ENCODE measurements at regions not wholly inside any gene's neighbourhood (a gene's known extent, or its start where the extent isn't known, plus 50 kb on each side); places are given as distances from the start of the nearest gene placed in this dataset.
"Not testable (repeated sequence)": the region's sequence is repeated elsewhere in the genome, so short reads cannot be mapped to it uniquely, and the experiment has no call there.

GRCh38 chr13:89076622-89077021 is 1405.5 kb downstream of the SLITRK5 start:
- 92% methylated on average over 2 of the region's 2 CpGs for WGBS, 3 donors

GRCh38 chr13:89082623-89083022 is 1411.5 kb downstream of the SLITRK5 start:
- WGBS, 3 donors, result 85 to 94% (median 85%) methylated on average over 3 of the region's 3 CpGs
- Histone ChIP-seq H3K36me3 (no peaks in the 10 kb centered on the region), H3K4me3 (no peak overlapping the region), H3K27ac (no peak overlapping the region), H3K9me3 (no peaks in the 10 kb centered on the region), H3K27me3 (no peaks in the 10 kb centered on the region), H3K4me1 (ENCODE audit: insufficient read depth) (no peaks in the 10 kb centered on the region)
- intact Hi-C loops (cut with DNase I), result no loop called here
- TF ChIP-seq, protein P1, sequence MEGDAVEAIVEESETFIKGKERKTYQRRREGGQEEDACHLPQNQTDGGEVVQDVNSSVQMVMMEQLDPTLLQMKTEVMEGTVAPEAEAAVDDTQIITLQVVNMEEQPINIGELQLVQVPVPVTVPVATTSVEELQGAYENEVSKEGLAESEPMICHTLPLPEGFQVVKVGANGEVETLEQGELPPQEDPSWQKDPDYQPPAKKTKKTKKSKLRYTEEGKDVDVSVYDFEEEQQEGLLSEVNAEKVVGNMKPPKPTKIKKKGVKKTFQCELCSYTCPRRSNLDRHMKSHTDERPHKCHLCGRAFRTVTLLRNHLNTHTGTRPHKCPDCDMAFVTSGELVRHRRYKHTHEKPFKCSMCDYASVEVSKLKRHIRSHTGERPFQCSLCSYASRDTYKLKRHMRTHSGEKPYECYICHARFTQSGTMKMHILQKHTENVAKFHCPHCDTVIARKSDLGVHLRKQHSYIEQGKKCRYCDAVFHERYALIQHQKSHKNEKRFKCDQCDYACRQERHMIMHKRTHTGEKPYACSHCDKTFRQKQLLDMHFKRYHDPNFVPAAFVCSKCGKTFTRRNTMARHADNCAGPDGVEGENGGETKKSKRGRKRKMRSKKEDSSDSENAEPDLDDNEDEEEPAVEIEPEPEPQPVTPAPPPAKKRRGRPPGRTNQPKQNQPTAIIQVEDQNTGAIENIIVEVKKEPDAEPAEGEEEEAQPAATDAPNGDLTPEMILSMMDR (IDR thresholded peaks at IDR 0.05), result no peak
- TF ChIP-seq POLR2A (IDR thresholded peaks at IDR 0.05) (no peak), EP300 (IDR thresholded peaks at IDR 0.05) (no peak)
- no peak for DNase-seq

More at GRCh38 chr13:89076622-89077021, 1405.5 kb downstream of the SLITRK5 start:
- no peak overlapping the region for H3K4me3 ChIP-seq
- H3K27me3 ChIP-seq, result no peaks in the 10 kb centered on the region
- H3K27ac ChIP-seq, result no peak overlapping the region
- no peaks in the 10 kb centered on the region for H3K9me3 ChIP-seq
- no peaks in the 10 kb centered on the region for H3K4me1 ChIP-seq (ENCODE audit: insufficient read depth)
- DNase-seq, result no peak
- TF ChIP-seq POLR2A (IDR thresholded peaks at IDR 0.05) (no peak), EP300 (IDR thresholded peaks at IDR 0.05) (no peak)
- TF ChIP-seq, protein P1 (IDR thresholded peaks at IDR 0.05), result no peak
- intact Hi-C loops (cut with DNase I), result no loop called here
- no peaks in the 10 kb centered on the region for H3K36me3 ChIP-seq

DNA sequence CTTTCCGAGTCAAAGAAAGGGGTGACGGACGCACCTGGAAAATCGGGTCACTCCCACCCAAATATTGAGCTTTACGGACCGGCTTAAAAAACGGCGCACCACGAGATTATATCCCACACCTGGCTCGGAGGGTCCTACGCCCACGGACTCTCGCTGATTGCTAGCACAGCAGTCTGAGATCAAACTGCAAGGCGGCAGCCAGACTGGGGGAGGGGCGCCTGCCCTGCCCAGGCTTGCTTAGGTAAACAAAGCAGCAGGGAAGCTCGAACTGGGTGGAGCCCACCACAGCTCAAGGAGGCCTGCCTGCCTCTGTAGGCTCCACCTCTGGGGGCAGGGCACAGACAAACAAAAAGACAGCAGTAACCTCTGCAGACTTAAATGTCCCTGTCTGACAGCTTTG is 1416.9 kb downstream of the SLITRK5 start:
- H3K4me3 ChIP-seq; H3K27me3 ChIP-seq; intact Hi-C loops (cut with DNase I); H3K9me3 ChIP-seq; H3K4me1 ChIP-seq (ENCODE audit: insufficient read depth); H3K27ac ChIP-seq; H3K36me3 ChIP-seq; DNase-seq: not testable (repeated sequence)
- WGBS, 3 donors, result 77 to 85% (median 83%) methylated on average over 13 to 16 of the region's 16 CpGs

GRCh38 chr13:89097994-89098393 is 1426.8 kb downstream of the SLITRK5 start:
- WGBS, 3 donors, result 76 to 92% (median 77%) methylated on average over 1 of the region's 1 CpG
- intact Hi-C loops (cut with DNase I), result no loop called here
- Histone ChIP-seq H3K27me3 (no peaks in the 10 kb centered on the region), H3K4me3 (no peak overlapping the region), H3K36me3 (no peaks in the 10 kb centered on the region), H3K27ac (no peak overlapping the region), H3K4me1 (ENCODE audit: insufficient read depth) (no peaks in the 10 kb centered on the region), H3K9me3 (no peaks in the 10 kb centered on the region)
- TF ChIP-seq EP300 (IDR thresholded peaks at IDR 0.05) (no peak), POLR2A (IDR thresholded peaks at IDR 0.05) (no peak)
- TF ChIP-seq, protein P1 (IDR thresholded peaks at IDR 0.05), result no peak
- no peak for DNase-seq

DNA sequence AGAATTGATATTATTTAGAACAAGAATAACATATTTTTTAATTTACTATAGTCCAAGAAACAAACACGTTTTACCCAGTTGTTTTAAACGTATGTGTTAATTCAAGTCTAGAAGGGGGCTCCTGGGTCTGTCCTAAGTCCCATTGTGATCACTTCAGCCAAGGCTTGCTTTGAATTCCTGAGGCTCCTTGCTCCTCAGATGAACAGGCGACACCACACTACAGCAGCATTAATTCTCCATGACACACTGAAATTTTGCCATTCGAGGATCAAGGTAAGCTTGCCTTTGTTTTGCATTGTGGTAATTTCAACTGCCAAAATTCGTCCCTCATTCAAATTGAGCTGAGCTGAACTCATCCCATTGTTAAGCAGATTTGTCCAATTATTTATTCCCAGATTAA is 1442.6 kb downstream of the SLITRK5 start:
- H3K4me3 ChIP-seq, result no peak overlapping the region
- H3K4me1 ChIP-seq (ENCODE audit: insufficient read depth), result no peaks in the 10 kb centered on the region
- intact Hi-C loops (cut with DNase I), result no loop called here
- H3K27me3 ChIP-seq, result no peaks in the 10 kb centered on the region
- 39 to 53% (median 45%) methylated on average over 5 of the region's 5 CpGs for WGBS, 3 donors
- H3K27ac ChIP-seq, result no peak overlapping the region
- no peak for DNase-seq
- TF ChIP-seq EP300 (IDR thresholded peaks at IDR 0.05) (no peak), POLR2A (IDR thresholded peaks at IDR 0.05) (no peak)
- TF ChIP-seq, protein P1 (IDR thresholded peaks at IDR 0.05), result no peak
- no peaks in the 10 kb centered on the region for H3K9me3 ChIP-seq
- no peaks in the 10 kb centered on the region for H3K36me3 ChIP-seq

Measured in ovary (tissue), 7 donors.